HG03139 (cell line): ENCODE measurements at regions not wholly inside any gene's neighbourhood (a gene's known extent, or its start where the extent isn't known, plus 50 kb on each side); places are given as distances from the start of the nearest gene placed in this dataset.

Experiments used
- ATAC-seq: cut with Tn5 transposase; IDR thresholded peaks from one replicate; pipeline ENCODE4 v1.9.1; 2021; ENCODE audit not compliant: unreplicated experiment

DNA sequence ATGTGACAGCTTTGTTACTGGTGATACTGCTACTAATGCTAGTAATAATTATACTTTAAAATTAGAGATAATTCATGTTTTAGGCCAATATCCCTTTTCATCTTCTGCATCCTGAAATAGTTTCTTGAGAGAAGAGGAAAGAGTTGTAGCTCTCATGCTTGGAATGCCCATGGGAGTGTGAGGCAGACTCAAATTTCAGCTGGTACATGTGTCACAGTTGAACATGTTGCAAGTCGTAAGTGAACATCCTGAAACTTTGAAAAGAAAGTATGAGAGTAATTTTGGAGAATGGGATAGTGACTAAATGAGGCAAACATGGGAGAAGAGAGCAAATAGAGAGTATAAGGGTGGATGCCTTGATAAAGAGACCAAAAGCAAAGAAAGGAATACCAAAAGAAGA lies 168.0 kb downstream of the TMTC3 start:
- no peak for ATAC-seq

DNA sequence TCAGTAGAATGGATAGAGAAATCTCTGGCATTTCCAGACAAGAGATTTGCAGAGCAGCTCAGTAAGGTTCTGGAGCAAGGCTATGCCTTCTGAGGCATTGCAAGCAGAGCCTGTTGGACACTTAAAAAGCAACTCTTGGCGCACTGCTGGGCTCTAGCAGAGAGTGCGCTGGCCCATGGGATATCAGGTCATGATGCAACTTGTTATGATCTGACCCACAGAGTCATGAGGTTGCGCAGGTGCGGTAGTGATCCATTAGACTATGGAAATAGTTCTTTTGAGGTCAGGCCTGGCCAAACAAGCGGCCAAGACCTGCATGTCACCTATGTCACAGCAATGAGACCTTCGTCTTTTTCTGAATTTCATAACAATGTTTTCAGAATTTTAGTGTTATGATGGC lies 168.6 kb downstream of the TMTC3 start:
- ATAC-seq: no peak

DNA sequence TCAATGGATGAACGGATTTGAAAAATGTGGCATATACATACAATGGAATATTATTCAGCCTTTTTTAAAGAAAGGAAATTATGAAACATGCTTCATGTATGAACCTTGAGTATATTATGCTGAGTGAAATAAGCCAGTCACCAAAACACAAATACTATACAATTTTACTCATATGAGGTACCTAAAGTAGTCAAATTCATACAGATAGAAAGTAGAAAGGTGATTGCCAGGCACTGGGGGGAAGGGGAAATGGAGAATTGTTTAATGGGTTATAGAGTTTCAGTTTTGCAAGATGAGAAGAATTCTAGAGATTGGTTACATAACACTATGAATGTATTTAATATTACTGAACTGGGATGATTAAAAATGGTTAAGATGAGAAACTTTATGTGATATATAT lies 171.4 kb downstream of the TMTC3 start:
- no peak for ATAC-seq

DNA sequence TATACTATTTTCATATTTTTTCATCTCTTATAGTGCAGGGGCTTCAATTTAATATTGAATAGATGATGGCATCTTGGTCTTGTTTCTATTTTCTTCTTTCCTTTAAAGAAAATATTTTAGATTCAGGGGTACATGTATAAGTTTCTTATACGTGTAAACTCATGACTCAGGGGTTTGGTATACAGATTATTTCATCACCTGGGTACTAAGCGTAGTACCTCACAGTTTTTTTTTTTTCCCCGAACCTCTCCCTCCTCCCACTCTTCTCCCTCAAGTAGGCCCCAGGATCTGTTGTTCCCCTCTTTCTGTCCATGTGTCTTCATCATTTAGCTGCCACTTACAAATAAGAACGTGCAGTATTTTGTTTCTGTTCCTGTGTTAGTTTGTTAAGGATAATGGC lies 172.6 kb downstream of the TMTC3 start:
- no peak for ATAC-seq

DNA sequence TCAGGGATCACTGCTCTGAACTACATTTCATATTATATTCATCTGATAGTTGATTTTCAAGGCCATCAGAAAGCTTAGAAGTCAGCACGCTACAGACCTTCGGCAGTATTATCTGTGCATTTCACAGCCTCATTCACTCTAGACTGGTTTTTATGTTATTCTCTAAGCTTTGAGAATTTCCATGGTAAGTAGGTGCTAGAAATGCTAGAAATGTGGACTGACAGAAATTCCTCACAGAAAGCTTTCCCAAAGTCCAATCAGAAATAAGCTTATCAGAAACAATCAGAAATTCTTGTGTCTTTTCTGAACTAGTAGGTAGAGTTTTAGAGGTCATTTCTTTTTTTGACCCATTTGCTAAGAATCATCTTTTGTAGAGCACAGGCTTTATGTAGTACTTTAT lies 176.6 kb downstream of the TMTC3 start:
- no peak for ATAC-seq

DNA sequence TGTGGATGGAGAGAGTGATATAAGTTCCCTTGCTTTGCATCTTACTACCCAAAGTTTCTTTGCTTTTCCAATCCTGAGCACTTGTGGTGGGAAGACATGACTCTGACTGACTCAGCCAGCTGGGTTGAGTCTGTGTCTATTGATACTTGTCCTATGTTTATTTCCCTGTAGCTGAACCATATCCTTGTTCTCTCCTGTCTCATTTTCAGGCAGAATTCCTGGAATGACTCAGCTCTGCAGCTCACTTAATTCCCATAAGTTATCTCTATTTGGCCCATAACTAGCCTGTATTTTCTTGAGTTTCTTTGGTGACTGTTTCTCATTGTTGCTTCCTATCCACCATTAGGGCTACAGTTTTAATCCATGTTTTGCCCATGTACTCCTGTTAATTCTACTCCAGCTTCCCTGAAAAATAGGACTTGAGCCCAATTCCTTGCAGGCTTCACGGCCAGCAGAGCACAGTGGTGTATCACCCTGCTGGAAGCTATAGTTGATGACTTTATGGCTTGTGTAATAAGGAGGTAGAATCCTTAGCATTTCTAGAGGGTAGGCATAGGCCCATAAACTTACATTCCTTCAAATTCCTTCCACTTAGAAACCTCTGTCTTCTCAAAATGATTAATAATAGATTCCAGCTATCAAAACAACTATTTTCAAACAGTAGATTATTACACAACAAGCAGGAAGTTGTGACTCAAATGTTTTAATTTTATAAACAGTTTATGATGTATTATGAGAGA lies 183.1 kb downstream of the TMTC3 start:
- ATAC-seq: no peak

DNA sequence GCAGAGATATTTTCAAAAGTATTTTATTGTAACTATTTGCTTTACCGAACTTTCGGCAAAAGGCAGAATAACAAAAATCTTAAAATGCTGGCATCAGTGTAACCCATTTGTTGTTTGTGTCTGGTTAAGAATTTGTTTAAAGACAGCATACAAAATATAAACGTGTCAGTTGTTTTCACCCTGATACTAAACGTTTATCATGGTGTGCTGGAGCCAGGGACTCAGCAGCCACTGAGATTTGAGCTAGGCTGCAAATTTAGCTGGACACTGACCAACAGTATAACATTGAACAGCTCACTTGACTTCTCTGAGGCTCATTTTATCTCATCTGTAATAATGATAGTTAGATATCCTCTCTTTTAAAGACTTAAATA lies 183.7 kb downstream of the TMTC3 start:
- no peak for ATAC-seq

DNA sequence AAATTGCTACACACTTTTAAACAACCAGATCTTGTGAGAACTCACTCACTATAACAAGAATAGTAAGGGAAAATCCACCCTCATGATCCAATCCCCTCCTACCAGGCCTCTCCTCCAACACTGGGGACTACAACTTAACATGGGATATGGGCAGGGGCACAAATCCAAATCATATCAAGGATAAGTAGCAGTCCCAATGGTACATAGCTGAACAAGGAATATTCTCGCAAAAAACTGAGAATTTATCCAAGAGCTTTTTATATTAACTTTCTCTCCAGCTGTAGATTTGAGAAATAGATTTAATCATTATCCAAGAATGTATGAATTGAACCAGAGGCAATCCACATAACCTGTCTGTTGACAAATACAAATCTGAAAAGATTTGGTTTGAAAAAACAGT lies 185.2 kb downstream of the TMTC3 start:
- ATAC-seq: no peak

DNA sequence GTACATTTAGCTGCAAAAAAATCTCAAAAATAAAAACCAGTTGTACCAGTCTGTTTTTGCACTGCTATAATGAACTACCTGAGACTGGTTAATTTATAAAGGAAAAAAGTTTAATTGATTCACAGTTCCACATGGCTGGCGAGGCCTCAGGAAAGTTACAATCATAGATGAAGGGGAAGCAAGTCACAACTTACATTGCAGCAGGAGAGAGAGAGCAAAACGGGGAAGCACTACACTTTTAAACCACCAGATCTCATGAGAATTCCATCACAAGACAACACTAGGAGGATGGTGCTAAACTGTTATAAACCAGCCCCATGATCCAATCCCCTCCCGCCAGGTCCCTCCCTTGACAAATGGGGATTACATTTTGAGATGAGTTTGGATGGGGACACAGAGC lies 186.0 kb downstream of the TMTC3 start:
- no peak for ATAC-seq

DNA sequence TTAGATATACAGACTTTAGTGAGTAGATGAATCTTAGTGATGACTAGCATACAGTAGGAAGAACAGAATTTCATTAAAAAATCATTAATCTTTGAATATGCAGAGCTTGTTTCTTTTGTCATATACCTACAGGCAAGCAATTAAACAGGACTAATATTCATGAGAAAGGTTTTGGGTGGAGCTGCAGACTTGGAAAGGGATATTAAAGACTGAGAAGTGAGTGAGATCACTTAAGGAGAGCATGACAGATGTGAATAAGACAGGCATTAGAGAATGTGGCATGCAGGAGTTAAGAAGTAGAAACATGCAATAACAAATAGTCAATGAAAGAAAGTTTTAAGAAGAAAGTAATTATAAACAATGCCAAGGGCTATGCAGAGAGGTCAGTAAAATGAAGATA lies 187.7 kb downstream of the TMTC3 start:
- no peak for ATAC-seq

DNA sequence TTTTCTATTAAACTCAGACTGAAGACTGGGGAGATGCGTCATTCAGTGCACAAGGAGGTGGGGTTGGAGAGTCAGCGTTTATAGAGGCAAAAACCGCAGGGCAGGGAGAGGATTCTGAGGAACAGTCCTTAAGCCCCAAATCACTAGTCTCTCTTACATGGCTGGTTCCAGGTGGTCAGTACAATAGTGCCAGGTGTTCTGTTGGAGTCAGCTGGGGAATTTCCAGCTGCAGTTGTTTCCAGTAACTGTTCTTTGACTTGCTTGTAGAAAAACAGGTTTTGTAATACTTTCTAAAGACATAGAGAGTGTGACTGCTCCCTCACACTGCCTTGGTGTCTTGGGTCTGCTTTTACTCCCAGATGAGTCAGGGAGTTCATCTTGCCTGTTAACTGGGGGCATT lies 192.2 kb downstream of the TMTC3 start:
- ATAC-seq: no peak

DNA sequence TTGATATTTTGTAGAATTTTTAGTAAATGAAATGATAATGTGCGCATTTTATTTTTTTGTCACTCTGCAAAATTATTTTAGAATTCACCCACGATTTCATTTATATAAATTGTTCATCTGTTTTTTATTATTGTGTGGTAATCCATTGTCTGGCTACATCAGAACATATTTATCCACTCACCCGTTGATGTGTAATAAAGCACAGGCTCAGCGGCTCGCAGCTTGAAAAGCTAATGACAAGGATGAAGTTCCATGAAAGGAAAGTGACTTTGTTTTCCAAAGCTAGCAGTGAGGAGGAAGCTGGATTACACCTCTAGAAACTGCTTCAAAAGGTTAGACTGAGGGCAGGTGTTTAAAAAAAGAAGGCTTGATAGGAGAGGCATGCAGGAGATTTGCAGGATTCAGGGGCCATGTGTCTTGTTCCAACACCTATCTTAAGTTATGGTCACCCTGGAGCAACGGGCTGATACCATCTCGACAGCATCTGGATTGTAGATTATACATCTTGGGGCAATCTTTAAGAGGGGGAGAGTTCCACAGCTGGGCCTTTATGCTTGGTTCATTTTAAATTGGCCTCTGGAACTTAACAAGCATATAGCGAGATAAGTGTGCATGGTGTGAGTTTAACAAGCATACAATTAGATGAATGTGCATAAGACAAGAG lies 194.1 kb downstream of the TMTC3 start:
- no peak for ATAC-seq

DNA sequence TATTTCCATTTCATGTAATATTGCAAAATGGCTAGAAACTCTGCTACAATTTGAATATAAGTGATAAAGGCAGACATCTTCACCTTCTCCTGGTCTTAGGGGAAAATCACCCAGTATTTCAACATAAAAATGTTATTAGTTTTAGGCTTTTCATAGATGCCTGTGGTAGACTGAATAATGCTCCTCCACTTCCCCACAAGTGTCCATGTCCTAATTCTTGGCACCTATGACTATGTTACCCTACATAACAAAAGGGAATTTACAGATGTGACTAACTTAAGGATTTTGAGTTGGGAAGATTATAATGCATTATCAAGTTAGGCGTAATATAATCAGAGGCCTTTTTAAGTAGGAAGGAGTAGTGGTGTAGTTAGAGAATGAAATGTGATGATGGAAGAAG lies 196.4 kb downstream of the TMTC3 start:
- no peak for ATAC-seq

DNA sequence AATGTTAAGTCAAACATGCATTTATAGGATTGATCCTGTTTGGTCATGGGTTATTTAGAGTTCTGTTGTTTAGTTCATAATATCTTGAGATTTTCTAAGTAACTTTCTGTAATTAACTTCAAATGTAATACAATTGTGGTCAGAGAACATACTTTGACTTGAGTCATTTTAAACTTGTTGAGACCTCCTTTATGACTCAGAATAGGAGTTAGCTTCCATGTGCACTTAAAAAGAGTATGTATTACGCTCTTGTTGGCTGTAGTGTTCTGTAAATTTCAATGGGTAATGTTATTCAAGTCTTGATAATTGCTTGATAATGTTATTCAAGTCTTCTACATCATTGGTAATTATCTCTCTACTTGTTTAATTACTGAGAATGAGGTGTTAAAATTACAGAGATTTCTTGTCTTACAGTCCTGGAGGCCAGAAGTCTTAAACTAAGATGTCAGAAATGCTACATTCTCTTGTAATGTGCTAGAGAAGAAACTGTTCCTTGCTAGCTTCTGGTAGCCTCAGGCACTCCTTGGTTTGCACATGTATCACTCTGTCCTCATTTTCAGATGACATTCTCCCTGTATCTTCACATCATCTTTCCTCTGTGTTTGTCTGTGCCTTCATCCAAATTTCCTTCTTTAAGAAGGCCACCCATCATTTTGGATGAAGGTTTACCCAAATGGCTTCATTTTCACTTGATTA lies 197.3 kb downstream of the TMTC3 start:
- no peak for ATAC-seq

DNA sequence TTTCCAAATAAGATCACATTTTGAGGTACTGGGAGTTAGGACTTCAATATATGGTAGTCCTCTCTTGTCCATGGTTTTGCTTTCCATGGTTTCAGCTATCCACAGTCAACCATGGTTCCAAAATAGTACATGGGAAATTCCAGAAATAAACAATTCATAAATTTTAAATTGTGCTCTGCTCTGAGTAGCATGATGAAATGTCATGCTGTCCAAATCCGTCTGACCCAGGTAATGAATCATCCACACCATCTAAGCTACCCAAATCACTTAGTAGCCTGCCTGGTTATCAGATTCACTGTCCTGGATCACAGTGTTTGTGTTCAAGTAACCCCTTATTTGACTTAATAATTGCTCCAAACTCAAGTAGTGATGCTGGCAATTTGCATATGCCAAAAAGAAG lies 197.9 kb downstream of the TMTC3 start:
- ATAC-seq: no peak

DNA sequence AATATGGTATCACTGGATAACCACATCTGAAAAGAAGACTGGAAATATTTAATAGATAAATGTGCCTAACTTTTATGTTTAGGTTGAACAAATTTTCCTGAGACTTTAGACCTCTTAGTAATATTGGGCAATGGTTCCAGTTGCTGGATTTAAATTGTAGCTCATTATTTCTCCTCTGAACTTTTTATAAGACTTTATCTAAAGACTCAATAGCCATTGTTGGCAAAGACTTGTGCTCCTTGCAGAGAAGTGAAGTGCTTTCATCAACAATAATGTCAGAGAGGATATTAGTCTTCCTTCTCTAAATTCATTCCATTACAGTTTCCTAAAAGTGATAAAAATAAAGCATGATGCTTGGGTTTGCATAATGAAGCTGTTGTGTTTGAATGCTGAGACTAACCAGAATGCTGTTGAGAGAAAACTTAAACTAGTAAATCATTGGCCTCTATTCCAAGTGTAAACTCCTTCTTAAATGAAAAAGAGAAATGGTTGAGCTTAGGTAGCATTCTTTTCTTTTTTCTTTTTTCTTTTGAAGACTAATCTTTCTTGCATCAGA lies 200.2 kb downstream of the TMTC3 start:
- no peak for ATAC-seq

DNA sequence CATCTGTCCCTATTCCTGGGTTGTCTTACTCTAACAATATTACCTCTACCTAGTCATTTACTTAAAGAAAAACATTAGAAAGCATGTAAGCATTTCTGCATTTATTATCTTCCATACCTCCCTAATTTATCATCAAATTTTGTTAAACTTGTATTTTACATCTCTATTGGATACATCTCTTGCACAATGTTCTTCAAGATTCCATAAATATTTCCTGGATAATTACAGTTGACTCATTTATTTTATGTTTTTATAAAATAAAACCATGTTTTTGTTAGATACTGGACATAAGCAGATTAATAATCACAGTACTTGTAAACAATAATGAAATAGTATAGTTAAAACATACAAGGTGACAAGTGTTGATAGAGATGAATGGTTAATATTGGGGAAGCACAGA lies 209.0 kb downstream of the TMTC3 start:
- ATAC-seq: no peak

DNA sequence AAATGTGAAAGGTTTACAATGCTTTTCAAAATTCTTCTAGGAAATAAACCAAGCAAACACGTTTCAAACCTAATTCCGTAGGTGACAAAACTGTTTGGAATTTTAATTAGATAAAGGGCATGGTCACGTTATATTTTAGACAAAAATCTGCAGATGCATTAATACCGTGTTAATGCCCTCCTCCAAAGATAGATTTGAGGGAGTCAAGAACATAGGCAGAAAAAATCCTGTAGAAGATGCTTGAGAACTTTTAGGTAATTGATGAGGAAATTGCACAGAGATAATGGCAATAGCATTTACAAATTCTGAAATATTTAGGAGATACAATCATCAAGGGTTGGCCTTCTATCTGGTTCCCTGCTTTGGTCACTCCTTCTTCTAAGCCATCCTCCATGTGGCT lies 212.6 kb downstream of the TMTC3 start:
- no peak for ATAC-seq

DNA sequence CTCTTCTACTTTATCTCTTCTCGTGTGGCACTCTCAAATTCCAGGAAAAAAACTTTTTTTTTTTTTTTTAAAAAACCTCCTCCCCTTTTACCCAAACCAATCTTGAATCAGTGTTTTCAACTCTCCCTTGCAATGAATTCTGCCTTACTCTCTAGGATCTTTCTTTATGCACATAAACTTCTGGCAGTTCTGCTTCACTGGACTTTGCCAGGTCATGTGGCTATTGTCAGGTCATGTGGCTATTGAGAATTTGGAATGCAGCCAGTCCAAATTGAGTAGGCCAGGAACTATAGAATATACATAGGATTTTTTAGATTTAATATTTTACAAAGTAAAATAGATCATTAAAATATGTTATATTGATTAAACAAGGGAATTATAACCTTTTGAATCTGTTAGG lies 218.2 kb downstream of the TMTC3 start:
- ATAC-seq: no peak

DNA sequence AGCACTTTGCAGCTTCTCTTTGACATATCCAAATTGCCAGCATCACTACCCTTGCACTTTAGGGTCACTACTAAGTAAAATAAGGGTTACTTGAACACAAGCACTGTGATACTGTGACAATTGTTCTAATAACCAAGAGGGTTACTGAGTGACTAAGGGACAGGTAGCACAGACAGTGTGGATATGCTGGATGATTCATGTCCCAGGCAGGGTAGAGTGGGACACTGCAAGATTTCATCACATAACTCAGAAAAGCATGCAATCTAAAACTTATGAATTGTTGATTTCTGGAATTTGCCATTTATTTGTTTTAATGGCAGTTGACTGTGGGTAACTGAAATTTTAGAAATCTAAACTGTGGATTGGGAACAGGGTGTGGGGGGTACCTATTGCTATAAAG lies 218.8 kb downstream of the KITLG start:
- ATAC-seq: no peak

DNA sequence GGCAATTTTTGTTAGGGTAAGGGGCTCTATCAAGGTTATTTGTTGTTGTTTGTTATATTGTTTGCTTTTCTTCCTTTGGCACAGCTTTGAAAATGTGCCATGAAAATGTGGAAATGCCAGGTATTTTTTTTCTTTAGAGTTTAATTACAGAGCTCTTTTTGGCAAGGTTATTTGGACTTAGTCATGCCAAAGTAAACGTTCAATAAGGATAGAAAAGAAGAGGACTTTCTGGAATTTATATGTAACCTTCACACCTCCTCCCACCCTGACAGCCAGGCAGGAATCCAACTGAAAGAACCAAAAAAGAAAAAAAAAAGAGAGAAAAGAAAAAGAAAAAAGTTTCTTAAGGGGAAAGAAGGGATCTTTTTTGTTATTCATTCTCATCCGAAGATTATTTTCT lies 217.8 kb downstream of the KITLG start:
- ATAC-seq: no peak

DNA sequence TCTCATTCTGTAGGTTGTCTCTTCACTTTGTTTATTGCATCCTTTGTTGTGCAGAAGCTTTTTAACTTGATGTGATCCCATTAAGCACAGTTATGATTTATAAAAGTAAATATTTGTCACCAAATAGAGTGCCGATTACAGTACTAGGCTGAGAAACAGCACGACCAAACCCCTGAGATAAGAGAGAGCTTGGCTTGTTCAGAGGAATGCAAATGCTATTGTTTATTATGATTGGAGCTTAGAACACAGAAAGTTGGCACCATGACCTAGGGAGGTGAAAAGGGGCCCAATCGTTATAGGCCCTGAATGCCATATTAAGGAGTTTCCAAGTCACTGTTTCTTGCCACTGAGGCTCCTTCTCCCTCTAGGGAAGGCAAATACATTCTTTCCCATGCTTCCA lies 214.9 kb downstream of the KITLG start:
- no peak for ATAC-seq
